Upper lobe of left lung (tissue), 4 donors: ENCODE measurements at regions not wholly inside any gene's neighbourhood (a gene's known extent, or its start where the extent isn't known, plus 50 kb on each side); places are given as distances from the start of the nearest gene placed in this dataset.

Source experiments
- POLR2AphosphoS5 ChIP-seq, 2 donors: sonication (generic); formaldehyde crosslinking; IDR thresholded peaks; one replicate each; pipeline ENCODE4 v1.5.1; 2017; ENCODE audit warnings: antibody characterized with exemption in 2 of 2
- TF ChIP-seq, protein P1 (sequence below), 6 experiments: fragments of 450-650 bp in 4 of 6; fragments of 200-600 bp in 2 of 6; sonication (generic) in 2 of 6; IDR thresholded peaks; one replicate each; pipeline ENCODE4 v1.5.1; 2016 to 2019; ENCODE audit warnings: antibody characterized with exemption in 6 of 6

DNA sequence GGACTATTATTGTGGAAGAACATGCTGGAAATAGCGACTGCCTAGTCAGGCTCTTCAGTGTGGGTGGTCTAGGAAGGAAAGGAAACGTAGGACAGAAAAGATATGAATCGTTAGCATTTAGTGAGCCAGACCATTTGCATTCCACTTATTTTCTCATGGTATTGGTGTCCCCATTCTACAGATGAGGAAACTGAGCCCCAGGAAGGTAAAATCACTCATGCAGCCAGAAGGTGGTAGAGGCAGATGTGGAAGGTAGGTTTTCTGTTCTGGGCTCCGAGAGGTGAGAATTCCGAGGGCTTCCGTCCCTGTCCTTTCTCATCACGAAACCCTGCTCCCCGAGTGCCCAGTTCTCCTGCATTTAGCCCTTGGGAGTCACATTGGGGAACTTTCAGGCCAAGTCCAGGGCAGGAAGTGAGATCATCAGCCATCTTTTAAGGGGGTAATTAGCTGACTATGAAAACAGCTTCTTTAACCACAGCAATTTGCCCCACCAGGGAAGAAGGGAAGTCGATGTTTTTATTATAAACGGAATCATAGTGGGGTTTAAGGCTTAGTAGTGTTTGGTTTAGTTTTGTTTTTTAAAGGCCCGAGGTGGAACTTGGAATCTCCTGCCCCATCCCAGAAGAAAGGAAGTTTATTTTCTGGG, 110.7 kb upstream of the IRX3 start:
- TF ChIP-seq, protein P1, sequence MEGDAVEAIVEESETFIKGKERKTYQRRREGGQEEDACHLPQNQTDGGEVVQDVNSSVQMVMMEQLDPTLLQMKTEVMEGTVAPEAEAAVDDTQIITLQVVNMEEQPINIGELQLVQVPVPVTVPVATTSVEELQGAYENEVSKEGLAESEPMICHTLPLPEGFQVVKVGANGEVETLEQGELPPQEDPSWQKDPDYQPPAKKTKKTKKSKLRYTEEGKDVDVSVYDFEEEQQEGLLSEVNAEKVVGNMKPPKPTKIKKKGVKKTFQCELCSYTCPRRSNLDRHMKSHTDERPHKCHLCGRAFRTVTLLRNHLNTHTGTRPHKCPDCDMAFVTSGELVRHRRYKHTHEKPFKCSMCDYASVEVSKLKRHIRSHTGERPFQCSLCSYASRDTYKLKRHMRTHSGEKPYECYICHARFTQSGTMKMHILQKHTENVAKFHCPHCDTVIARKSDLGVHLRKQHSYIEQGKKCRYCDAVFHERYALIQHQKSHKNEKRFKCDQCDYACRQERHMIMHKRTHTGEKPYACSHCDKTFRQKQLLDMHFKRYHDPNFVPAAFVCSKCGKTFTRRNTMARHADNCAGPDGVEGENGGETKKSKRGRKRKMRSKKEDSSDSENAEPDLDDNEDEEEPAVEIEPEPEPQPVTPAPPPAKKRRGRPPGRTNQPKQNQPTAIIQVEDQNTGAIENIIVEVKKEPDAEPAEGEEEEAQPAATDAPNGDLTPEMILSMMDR (IDR thresholded peaks at IDR 0.05): no peak
- no peak for TF ChIP-seq POLR2AphosphoS5 (IDR thresholded peaks at IDR 0.05)
